ENCODE measurements at regions not wholly inside any gene's neighbourhood (a gene's known extent, or its start where the extent isn't known, plus 50 kb on each side); places are given as distances from the start of the nearest gene placed in this dataset.

DNA sequence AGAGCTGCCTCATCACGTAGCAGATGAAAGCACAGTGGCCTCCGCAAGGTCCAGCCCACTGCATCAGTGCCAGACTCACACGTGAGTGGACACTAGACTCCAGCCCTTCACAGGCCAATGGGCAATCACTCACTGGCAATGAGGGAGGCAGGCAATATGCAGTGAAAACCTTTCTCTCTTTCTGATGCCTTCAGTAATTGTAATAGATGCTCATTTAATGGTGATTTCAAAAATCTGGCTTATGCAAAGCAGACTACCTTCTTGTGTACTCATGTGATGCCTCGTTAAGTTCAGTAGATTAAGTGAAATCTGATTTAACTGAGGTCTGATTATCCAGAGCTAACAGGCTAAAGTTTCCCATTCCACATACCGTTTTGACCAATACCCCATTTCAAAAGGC lies 546.9 kb downstream of the MIAT start:
- TF ChIP-seq, protein P1, sequence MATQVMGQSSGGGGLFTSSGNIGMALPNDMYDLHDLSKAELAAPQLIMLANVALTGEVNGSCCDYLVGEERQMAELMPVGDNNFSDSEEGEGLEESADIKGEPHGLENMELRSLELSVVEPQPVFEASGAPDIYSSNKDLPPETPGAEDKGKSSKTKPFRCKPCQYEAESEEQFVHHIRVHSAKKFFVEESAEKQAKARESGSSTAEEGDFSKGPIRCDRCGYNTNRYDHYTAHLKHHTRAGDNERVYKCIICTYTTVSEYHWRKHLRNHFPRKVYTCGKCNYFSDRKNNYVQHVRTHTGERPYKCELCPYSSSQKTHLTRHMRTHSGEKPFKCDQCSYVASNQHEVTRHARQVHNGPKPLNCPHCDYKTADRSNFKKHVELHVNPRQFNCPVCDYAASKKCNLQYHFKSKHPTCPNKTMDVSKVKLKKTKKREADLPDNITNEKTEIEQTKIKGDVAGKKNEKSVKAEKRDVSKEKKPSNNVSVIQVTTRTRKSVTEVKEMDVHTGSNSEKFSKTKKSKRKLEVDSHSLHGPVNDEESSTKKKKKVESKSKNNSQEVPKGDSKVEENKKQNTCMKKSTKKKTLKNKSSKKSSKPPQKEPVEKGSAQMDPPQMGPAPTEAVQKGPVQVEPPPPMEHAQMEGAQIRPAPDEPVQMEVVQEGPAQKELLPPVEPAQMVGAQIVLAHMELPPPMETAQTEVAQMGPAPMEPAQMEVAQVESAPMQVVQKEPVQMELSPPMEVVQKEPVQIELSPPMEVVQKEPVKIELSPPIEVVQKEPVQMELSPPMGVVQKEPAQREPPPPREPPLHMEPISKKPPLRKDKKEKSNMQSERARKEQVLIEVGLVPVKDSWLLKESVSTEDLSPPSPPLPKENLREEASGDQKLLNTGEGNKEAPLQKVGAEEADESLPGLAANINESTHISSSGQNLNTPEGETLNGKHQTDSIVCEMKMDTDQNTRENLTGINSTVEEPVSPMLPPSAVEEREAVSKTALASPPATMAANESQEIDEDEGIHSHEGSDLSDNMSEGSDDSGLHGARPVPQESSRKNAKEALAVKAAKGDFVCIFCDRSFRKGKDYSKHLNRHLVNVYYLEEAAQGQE (IDR thresholded peaks at IDR 0.05; ENCODE audit: insufficient read depth in 1 of 2, low read depth in 2 of 2, low read length in 2 of 2), result no peak
- TF ChIP-seq TAF1 (IDR thresholded peaks at IDR 0.05; ENCODE audit: borderline replicate concordance, insufficient read depth, low read length) (no peak), POLR2AphosphoS5 (IDR thresholded peaks at IDR 0.05; ENCODE audit: low read depth, low read length) (no peak)

Measured in PFSK-1 (cell line).